ENCODE measurements at regions not wholly inside any gene's neighbourhood (a gene's known extent, or its start where the extent isn't known, plus 50 kb on each side); places are given as distances from the start of the nearest gene placed in this dataset.

DNA sequence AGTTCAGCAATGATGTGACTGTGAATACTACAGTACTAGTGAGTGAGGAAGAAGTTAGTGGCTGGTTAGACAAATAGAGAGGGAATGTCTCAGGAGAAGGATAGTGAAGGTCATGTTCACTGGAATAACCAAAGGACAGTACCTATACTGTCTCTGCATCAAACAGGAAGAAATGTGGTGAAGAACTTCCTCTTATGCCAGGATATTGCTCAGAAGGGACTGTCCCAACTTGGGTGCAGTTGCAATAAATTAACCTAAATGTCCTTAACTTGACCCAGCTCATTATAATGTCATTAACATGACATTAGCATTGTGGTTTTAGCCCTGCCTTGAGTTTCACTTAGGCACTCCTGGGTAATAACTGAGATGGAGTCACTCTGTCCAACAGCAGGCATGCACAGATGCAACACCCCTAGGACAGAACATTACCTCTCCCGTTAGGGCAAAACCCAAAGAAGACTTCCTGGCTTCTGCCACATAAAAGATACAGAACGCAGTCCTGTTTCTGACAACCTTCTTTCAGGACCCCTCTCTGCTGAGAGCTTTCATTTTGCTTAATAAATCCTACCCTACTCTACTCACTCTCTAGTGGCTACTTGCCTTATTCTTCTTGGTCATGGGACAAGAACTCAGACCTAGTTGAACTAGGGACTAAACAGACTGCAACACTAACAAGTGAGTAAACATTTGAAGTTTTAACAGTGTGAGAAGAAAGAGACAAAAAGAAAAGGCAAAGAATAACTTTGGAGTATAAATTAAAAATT lies 1591.6 kb upstream of the MIR17HG start:
- no peak for DNase-seq

DNA sequence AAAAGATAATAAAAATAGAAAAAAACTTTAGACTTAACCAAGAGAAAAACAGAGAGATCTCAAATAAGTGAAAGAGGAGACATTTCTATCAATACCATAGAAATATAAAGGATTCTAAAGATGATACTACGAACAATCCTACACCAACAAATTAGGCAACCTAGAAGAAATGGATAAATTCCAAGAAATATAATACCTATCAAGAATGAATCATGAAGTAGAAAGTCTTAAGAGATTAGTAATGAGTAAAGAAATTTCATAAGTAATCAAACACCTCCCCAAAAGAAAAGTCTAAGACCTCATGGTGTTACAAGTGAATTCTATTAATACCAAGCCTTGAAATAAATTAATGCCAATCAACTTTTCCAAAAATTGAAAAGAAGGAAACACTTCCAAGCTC lies 1584.5 kb upstream of the MIR17HG start:
- no peak for DNase-seq

DNA sequence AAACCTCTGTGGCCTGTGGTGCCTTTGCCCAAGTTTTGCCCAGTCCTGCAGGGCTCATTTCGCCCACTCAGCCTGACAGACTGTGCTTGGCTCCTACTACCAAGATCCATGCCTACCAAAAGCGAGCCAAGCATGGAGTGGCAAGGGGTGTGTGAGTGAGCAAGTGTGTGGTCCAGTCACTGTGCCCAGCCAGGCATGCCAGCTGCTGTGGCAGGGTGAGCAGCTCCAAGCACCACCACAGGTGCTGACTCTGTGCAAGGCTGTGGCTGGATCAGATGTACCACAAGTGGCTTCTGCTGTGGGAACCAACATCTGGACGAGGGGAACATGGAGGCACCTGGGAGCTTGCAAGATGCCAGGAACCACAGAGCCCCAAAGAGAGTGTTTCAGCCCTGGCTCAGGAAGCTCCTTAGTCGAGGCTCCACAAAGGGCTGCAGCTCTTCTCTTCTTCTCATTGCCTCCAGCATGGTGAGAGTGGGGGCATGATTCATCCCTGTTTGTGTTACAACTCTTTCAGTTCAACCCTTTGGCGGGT lies 1564.2 kb upstream of the MIR17HG start:
- no peak for DNase-seq

DNA sequence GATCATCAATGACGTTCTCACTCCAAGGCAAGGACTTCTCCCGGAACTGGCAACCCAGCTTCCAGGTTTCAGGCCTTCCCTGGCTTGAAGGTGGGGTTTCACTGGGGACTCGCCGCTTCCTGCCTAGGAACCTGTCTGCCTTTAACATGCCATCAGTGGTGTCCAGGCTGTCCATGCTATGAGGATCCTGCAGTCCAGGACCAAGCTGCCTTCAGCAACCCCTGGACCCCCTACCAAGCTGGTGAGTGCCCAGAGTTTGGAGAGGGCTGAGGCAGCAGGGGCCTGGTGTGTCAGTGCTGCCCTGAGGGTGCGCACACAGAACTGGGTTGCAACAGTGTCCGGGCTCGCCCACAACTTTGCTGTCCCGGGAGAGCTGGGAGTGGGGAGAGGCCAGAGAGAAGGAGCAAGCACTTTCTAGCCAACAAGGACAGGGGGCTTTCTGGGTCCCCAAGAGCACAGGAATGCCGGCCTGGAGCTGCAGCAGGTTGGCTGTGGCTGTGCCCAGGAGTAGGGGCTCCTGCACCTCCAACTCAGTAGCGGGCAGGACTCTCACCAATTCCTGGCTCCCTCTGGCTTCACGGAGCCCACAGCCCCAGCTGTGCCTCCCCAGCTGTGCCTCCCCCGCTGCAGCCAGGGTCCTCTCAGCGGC lies 1563.2 kb upstream of the MIR17HG start:
- DNase-seq: no peak

DNA sequence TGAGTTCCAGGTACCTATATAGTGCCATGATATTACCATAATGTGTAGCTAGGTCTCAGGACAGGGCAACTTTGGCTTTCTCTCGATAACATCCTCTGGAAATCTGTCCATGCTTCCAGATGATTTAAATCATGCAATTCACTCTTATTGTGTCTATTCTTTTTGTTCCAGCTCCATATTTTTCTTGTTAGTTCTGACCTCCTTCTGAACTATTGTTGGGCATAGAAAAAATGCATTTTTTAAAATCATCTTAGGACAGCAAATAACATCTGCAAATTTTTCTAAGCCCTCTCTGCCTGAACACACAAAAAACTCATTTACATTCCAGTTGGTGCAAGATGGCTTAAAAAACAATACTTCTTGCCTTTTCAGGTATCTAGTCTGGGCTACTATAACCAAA lies 1561.0 kb upstream of the MIR17HG start:
- DNase-seq: no peak

DNA sequence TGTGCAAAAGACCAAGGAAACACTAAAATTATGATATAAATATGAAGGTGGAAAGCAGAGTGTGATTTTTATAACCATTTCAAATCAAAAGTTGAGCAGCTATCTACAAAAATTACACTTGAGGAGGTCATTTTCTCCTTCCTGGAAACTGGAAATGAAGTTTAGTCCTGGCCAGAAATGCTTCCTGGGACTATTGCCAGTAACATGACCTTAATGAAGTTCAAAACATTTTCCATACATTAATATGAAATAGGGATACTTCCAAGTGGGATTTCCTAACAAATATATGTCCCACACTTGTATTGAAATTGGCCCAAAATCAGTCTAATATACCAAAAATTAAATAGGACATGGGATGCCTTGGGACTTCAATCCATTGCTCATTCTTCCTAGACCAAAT lies 1556.8 kb upstream of the MIR17HG start:
- DNase-seq: no peak

DNA sequence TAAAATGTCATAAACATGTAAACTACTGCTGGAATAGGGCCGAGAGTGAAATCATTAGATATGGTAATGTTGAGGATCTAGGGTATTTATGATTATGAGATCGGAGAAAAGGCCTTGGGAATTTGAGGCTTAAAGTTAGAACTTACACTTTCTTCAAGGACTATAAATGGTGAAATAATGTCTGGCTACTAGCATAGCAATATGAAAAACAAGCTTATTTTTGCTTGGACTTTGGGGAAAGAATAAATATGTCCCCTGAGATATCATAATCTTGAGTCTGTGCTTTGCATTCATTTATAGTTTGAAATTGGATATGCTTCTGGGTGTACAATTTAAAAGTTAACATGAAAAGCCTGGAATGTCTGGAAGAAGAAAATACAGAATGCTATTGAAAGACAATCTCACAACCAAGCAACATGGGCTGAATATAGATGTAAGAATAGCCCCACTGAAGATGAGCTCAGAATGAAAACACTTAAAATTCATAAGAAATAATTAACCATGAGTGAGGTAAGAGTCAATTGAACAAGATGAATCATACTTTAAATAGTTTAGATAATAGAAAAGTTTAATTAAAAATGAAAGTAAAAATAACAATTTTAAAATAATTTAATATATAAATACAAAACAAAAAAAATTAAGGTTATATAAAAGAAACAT lies 1555.4 kb upstream of the MIR17HG start:
- no peak for DNase-seq

DNA sequence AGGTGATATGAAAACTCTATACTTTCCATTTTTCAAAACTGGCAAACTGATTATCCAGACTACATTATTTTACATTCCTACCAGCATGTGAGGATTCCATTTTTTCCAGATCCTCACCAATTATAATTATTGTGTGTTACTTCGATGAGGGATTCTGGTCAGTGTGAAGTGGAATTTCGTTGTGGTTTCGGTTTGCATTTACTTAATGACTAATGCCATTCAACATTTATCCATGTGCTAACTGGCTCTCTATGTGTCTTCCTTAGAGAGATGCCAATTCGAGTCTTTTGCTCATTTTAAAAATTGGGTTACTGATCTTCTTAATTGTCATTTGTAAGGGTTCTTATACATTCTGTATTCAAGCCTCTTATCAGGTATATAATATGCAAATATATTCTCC lies 1551.3 kb upstream of the MIR17HG start:
- DNase-seq: no peak

DNA sequence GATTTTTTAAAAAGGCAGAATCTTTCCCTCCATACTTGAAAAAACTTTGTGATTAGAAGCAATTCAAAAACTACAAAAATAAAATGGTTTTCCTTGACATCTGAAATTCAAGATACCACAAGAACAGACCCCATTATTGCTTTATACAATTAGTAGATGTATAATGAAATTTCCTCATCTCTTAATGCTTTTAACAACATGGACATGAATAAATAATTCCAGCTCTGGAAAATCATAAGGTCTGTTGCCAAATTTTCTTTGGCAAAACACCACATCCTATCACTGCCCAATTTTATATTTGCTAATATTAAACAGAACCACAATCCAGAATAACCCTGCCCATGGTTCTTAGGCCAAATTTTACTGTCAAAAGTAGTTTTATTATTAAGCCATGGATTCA lies 1543.6 kb upstream of the MIR17HG start:
- no peak for DNase-seq

DNA sequence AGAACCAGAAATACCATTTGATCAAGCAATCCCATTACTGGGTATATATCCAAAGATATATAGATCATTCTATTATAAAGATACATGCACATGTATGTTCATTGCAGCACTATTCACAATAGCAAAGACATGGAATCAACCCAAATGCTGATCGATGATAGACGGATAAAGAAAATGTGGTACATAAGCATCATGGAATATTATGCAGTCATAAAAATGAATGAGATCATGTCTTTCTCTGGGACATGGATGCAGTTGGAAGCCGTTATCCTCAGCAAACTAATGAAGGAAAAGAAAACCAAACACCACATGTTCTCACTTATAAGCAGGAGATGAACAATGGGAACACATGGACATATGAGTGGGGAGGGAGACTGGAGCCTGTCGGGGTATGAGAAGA lies 1540.9 kb upstream of the MIR17HG start:
- DNase-seq: no peak

DNA sequence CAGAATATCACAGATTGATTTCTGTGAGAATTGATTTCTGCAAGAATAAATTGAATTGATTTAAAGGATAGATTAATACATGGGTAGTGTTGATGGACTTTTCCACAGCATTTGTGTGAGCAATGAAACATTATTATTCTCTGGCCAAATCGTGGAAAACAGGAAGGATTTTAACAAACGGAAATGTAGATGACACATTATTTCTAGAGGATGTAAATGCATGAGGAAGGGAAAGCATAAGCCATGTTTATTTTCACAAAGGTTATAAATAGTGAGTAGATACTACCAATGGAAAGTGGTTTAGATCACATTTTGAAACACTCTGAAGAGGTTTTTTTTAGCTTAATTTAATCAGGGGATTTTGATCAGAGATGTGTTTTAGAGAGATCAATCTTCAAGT lies 1534.6 kb upstream of the MIR17HG start:
- no peak for DNase-seq

DNA sequence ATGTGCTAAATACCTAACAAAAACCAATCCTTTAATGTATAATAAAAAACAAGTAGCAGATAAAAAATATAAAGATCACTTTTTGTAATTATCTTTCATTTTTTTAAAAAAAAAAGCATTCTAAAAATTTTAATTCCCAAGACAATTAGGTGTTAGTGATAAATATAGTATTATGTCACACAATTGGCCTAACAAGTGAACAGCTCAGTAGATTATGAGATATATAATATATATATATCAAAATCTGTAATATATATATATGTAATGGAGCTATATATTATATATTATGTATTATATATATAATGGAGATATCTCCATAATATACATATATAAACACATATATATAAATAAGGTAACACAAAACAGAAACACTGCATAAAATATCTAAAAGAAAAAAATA lies 1531.1 kb upstream of the MIR17HG start:
- no peak for DNase-seq

DNA sequence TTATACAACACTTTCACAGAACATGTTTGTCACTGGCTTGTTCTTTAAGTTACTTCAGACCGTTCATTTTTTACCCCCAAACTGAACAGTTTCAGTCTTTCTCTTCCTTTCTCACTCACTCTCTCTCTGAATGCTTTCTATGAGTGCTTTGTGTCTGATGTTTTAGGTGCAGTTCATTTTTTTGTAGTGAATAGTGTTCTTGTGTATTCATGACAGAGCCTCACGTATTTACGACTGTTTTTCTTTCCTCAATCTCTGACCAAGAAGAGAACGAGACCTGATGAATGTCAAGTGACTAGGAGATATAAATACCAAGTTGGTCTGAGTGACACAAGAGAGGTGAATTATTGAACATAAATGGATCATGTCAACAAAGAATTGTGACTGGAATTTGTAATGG lies 1525.0 kb upstream of the MIR17HG start:
- no peak for DNase-seq

DNA sequence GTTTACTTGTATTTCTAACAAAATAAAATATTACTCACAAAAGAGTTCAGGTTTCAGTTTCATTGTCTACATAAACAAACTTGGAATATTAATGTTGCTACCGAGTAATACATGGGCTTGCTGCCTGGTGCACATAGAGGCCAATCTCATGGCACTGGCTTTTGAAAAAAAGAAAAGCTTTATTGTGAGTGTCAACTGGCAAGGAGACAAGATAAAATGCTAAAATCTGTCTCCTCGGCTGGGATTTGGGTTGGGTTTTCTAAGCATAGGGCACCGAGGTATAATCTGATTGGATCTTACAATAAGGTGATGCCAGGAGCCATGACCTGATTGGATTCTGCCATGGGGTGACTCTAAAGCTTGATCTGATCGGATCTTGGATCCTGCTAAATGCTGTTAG lies 1519.9 kb upstream of the MIR17HG start:
- no peak for DNase-seq

DNA sequence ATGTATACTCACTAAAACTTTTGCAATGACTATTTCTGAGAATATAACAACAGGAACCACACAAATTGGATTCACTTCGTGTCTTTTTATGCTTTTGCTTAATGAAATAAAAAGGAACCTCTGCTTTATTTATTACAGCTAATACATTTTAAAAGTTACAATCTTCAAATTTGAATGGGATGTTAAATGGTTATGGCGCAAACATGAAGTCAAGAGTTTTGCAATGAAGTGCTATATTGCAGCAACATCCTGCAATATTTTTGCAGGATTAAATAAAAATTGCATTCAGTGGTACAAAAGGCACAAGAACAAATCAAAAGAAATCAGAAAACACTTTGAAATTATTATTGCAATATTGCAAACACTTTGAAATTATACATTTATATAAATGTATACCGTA lies 1519.0 kb upstream of the MIR17HG start:
- DNase-seq: no peak

DNA sequence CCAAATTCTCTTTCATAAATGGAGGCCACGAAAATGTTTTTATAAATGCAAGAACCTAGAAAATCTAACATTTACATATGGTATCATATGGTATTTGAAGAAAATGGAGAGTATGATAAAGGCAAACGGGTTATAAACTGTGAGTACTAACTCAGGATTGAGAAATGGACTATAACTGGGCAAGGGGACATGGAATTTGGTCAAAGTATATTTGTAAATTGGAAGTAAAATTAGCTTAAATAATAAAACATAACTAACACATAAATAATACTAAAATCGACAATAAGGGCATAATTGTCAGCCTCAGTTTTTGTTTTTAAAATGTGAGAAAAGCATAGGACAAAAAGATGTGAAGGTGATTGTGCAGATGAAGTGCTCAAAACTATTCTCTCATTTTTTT lies 1516.3 kb upstream of the MIR17HG start:
- DNase-seq: no peak

DNA sequence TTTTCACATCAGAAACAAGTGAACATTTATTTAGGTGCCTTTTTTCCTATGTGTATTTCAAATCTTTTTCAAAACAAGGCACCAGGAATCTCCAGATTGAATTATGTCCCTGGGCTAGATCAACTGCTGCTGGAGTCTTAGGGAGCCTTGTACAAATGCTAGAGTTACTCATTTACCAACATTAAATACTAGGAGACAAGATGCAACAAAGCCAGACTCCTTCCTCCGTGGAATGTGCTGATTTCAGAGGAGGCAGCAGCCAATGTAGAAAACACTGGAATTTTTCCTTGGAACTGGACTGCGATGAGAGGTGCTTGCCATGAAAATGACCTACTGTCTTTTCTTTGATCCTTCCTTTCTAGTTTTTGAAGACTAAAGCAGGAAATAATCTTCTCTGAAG lies 1514.7 kb upstream of the MIR17HG start:
- DNase-seq: no peak

DNA sequence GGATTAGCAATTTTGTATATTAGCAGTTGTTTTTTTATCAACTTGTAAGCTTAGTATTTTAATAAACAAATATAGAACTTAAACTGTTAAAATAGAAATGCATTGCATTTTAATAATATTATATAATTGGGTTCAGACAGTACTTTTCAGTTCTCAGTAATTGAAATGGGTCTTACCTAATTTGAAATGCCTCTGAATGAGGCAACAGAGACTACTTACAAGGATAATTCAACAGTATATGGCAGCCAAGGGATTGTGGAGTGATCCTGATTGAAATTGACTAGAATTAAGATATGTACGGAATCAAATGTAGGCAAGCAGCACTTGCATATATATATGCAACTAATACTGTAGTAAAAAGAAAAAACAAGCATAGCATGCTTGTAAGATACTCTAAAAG lies 1503.9 kb upstream of the MIR17HG start:
- DNase-seq: no peak

DNA sequence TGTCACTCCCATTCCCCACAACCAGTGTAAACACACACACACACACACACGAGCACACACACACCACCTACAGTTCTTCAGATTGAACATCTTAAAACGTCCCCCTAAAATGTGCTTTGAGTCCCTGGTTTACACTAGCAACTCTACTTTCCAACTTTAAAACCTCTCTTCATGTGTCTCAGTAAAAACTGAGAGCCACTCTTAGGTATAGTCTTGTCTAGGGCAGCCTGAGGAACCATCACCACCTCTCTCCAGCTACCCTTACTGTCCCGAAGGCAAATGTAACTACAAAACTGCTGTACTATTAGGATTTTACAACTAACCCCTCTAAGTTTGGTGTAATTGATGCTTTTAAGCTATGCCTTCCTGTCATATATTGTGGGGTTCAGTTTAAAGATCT lies 1501.6 kb upstream of the MIR17HG start:
- DNase-seq: no peak

DNA sequence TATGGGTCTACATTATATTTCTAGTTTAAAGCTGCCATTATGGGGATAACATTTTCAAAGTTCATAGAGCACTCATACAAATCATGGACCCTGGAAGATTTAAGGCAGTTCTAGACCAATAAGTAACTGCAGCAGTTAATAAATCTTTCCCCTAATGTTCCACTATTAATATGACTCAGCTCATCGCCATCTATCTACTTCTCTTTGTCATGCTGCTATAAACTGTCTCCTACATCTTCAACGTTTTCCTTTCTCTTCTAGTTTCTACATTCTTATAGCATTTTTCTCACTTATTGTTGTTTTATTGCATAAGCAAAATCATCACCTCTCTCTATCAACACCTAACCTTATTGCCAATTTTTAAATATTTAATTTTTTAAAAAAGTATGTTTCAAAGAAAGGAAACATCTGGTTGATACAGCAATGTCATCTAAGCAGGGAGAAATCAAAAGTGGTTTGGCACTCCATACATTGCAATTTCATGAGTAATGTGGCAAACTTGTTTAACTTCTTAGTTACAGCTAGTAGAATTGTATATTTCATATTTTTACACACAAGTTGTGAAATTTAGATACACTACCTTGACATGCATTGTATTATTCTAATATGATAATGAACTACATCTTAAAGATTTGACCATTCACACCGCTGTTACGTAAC lies 1500.4 kb upstream of the MIR17HG start:
- no peak for DNase-seq

DNA sequence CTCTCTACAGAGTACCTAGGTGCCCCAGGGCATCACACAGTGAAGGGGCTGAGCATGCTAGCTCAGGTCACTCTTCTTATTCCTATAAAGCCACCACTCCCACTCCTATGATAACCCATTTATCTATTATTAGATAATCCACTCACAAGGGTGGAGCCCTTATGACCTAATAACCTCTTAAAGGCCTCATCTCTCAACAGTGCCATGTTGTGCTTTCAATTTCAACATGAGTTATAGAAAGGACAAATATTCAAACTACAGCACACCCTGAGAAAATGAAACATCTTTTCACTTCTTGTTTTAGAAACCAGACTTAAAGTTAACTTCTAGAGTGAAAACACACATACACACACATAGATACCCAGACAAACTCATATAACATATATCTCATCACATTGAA lies 1494.9 kb upstream of the MIR17HG start:
- no peak for DNase-seq

DNA sequence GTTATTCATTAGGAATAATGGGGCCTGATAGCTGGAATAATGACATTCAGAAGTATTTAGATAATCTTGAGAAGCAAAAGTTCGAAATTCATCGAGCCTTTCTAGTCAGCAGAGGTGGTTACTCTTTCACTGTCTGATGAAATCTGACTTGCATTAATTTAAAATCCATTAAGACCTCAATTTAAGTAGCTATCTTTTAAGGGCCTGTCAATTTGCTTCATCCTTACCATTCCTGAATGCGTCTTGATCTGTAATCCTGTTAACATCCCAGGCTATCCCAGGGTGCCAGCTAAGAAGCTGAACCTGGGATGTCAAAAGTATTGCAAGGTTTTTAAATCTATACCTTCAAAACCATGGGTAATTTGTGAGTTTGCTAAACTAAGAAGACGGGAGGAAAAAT lies 1491.0 kb upstream of the MIR17HG start:
- DNase-seq: no peak

DNA sequence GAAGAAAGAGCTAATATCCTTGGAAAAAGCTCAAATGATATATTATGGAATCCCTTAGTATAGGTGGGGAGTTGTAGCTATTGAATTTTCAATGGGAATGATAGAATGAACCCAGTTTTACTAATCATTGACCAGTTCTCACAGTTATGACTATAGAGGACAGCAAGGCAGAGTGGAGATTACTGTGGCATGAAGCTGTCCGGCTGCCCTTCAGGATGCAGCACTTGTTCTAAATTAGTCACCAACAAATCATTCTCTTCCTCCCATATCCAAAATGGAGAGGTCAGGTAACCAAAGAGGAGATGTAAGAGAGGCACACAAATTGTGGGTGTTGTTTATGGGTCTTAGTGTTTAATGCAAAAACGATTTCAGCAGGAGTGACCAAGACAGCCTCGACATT lies 1490.0 kb upstream of the MIR17HG start:
- no peak for DNase-seq

Measured in CD4-positive, alpha-beta T cell treated with Interleukin-6 for 4 hours (primary cell).